NT2/D1 (cell line): ENCODE measurements at regions not wholly inside any gene's neighbourhood (a gene's known extent, or its start where the extent isn't known, plus 50 kb on each side); places are given as distances from the start of the nearest gene placed in this dataset.

Experiments
- SUZ12 ChIP-seq: IDR thresholded peaks from 2 replicates; pipeline ENCODE4 v1.6.1; 2011; ENCODE audit not compliant: insufficient read length, insufficient read depth; ENCODE audit errors: extremely low read depth
- YY1 ChIP-seq: IDR thresholded peaks from 2 replicates; pipeline ENCODE4 v1.6.1; 2011; ENCODE audit not compliant: insufficient read length, insufficient read depth
- ZNF274 ChIP-seq: IDR thresholded peaks from 2 replicates; pipeline ENCODE4 v1.6.1; 2011; ENCODE audit warnings: mild to moderate bottlenecking, low read depth, low read length

DNA sequence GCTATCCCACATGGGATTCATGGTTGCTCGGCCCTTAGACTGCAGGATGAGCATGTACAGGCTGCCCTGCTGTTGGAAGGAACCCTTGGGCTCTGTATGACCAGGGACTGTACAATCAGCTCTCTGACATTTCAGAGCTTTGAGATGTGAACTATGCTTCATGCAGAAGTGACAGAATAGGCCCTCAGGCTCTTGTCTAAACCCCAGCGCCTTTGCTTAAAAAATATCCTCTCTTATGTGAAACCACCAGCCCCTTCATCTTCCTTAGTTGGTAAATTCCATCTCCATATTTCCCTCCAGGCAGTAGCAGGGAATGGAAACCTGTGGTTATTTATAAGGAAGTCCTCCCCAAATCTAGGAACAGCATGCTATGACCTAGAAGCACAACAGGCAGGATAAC is 78.9 kb upstream of the PLET1 start:
- no peak for TF ChIP-seq ZNF274
- no peak for TF ChIP-seq YY1
- TF ChIP-seq SUZ12: no peak
